ENCODE measurements at regions not wholly inside any gene's neighbourhood (a gene's known extent, or its start where the extent isn't known, plus 50 kb on each side); places are given as distances from the start of the nearest gene placed in this dataset.

- BruUV-seq (replicated peaks), result no TSS peak
Measured at GRCh38 chr16:35575432-35575821, 2116.0 kb downstream of the TP53TG3F start.

GRCh38 chr16:35585411-35585810, 2126.0 kb downstream of the TP53TG3F start:
- H3K27ac ChIP-seq (ENCODE audit: low read length), result no peak overlapping the region
- in situ Hi-C loops (cut with HindIII; ENCODE audit: low pct_unique_long_range_greater_than_20kb, low sequenced_read_pairs) (no loop called here), intact Hi-C loops (cut with micrococcal nuclease; ENCODE audit: unreplicated experiment) (no loop called here)
- ATAC-seq, result no peak
- H3K9me3 ChIP-seq (ENCODE audit: control insufficient read depth, insufficient read depth, low read depth, low read length), result no peaks in the 10 kb centered on the region
- ChIA-PET POLR2A (no interaction called here), CTCF (no interaction called here)
- no peak for TF ChIP-seq POLR2AphosphoS5 (IDR thresholded peaks at IDR 0.05; ENCODE audit: low read depth, low read length)
- no peak for TF ChIP-seq SIN3A (IDR thresholded peaks at IDR 0.05; ENCODE audit: borderline replicate concordance, insufficient read depth, low read depth, low read length)
- TF ChIP-seq CTCF (IDR thresholded peaks at IDR 0.05), result no peak
- no peak for TF ChIP-seq TCF7L2 (IDR thresholded peaks at IDR 0.05; ENCODE audit: low read depth, low read length)
- no peak for TF ChIP-seq REST (IDR thresholded peaks at IDR 0.05; ENCODE audit: insufficient read depth in 1 of 2, low read depth in 2 of 2, low read length in 1 of 2)
- no peaks in the 10 kb centered on the region for H3K27me3 ChIP-seq (ENCODE audit: control insufficient read depth, insufficient read depth, low read length)
- no peaks in the 10 kb centered on the region for H3K36me3 ChIP-seq (ENCODE audit: control insufficient read depth, insufficient read depth, low read length)
- DNase-seq (ENCODE audit: low read depth, low spot score), result no peak
- BruUV-seq (replicated peaks), result no TSS peak
- no peaks in the 10 kb centered on the region for H3K4me1 ChIP-seq (ENCODE audit: control insufficient read depth, insufficient read depth, low read length)
- no peak overlapping the region for H3K4me3 ChIP-seq (ENCODE audit: low read depth in 2 of 2, low read length in 2 of 2)

More at GRCh38 chr16:35575432-35575821, 2116.0 kb downstream of the TP53TG3F start:
- POLR2A ChIA-PET, result no interaction called here
- Histone ChIP-seq H3K4me1 (ENCODE audit: control insufficient read depth, insufficient read depth, low read length) (no peaks in the 10 kb centered on the region), H3K27me3 (ENCODE audit: control insufficient read depth, insufficient read depth, low read length) (no peaks in the 10 kb centered on the region), H3K27ac (ENCODE audit: low read length) (no peak overlapping the region), H3K4me3 (ENCODE audit: low read depth in 2 of 2, low read length in 2 of 2) (no peak overlapping the region), H3K36me3 (ENCODE audit: control insufficient read depth, insufficient read depth, low read length) (no peaks in the 10 kb centered on the region), H3K9me3 (ENCODE audit: control insufficient read depth, insufficient read depth, low read depth, low read length) (no peaks in the 10 kb centered on the region)
- intact Hi-C loops (cut with micrococcal nuclease; ENCODE audit: unreplicated experiment), result no loop called here
- ATAC-seq (no peak), DNase-seq (ENCODE audit: low read depth, low spot score) (no peak)
- TF ChIP-seq REST (IDR thresholded peaks at IDR 0.05; ENCODE audit: insufficient read depth in 1 of 2, low read depth in 2 of 2, low read length in 1 of 2) (no peak), POLR2AphosphoS5 (IDR thresholded peaks at IDR 0.05; ENCODE audit: low read depth, low read length) (no peak), SIN3A (IDR thresholded peaks at IDR 0.05; ENCODE audit: borderline replicate concordance, insufficient read depth, low read depth, low read length) (no peak), TCF7L2 (IDR thresholded peaks at IDR 0.05; ENCODE audit: low read depth, low read length) (no peak)
- CTCF ChIA-PET, result no interaction called here
- in situ Hi-C loops (cut with HindIII; ENCODE audit: low pct_unique_long_range_greater_than_20kb, low sequenced_read_pairs), result no loop called here

Data from Panc1 (cell line).